GM19468 (cell line): ENCODE measurements at regions not wholly inside any gene's neighbourhood (a gene's known extent, or its start where the extent isn't known, plus 50 kb on each side); places are given as distances from the start of the nearest gene placed in this dataset.
"Not testable (repeated sequence)": the region's sequence is repeated elsewhere in the genome, so short reads cannot be mapped to it uniquely, and the experiment has no call there.

ENCODE experiments used
- ATAC-seq: cut with Tn5 transposase; IDR thresholded peaks from one replicate; pipeline ENCODE4 v1.9.1; 2021; ENCODE audit warnings: mild to moderate bottlenecking, moderate library complexity, moderate number of reproducible peaks; ENCODE audit not compliant: unreplicated experiment; ENCODE audit errors: extremely low read depth

DNA sequence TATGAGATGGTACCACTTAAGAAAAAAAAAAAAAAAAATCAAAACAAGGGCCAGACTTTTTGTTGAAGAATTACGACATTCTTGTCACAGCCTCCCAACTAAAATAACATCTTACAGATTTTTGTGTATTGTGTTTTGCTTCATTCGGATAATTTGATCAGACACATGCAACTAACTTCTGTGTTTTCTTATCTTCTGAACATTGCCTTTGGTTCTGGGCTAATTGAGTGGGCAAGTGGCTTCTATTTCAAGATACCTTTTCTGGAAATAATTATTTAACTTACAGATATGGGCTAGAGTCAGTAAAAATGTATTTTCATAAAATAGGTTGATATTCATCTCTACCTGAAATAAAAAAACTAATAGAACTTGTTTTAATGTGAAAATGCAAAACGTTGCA lies 165.1 kb downstream of the ANKRD7 start:
- no peak for ATAC-seq

- ATAC-seq: no peak
These were observed 179.7 kb downstream of the ANKRD7 start for GRCh38 chr7:118404211-118404610.

DNA sequence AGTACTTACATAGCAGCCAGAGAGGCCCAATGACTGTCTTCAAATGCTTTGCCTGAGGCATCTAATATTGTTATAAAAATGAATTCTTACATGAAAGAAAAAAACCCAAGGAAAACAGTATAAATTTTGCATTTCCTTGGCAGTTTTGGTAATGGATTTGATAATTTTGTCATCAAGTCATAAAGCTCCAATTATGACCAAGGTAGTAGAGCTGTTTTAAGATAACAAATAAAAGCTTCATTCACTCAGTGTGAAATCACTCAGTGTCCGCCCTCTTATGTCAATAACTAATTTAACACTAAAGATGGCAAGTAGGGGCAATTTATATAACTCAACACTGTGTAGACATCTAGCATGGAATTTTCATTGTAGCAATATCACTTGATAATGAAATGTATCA lies 193.9 kb downstream of the ANKRD7 start:
- ATAC-seq: no peak

- no peak for ATAC-seq
These were observed 196.4 kb downstream of the ANKRD7 start for GRCh38 chr7:118420888-118421287.

- no peak for ATAC-seq
These were observed 204.6 kb downstream of the ANKRD7 start for GRCh38 chr7:118429141-118429540.

DNA sequence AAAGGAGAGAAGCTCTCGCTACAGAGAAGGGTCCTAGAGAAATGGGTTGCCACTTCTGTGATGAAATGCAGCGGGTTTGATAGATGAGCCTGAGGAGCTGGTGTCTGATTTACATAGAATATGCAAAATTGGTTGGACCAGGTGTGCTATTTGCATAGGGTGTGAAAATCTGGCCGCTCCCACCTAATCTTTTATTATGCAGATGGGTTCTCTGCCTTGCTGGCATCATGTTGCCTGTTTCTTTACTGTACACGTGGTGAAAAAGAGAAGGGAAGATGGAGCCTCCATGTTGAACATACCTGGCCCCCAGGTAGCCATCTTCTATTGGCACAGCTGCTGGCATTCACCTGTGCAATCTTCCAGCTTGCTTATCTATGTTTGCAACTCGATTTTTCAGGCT lies 212.2 kb downstream of the ANKRD7 start:
- ATAC-seq: no peak

DNA sequence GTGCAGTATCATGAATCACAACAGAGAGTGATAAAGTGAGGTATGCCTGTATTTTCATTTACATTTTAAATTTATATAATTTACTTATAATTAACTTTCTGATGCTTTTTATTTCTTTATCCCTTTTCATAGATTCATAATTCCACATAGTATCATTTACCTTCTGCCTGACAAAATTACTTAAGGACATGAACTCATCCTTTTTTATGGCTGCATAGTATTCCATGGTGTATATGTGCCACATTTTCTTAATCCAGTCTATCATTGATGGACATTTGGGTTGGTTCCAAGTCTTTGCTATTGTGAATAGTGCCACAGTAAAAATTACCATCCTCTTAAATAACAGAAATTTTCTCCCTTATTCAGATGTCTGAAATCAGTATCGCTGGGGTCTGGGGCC lies 224.5 kb downstream of the ANKRD7 start:
- not testable (repeated sequence) for ATAC-seq

DNA sequence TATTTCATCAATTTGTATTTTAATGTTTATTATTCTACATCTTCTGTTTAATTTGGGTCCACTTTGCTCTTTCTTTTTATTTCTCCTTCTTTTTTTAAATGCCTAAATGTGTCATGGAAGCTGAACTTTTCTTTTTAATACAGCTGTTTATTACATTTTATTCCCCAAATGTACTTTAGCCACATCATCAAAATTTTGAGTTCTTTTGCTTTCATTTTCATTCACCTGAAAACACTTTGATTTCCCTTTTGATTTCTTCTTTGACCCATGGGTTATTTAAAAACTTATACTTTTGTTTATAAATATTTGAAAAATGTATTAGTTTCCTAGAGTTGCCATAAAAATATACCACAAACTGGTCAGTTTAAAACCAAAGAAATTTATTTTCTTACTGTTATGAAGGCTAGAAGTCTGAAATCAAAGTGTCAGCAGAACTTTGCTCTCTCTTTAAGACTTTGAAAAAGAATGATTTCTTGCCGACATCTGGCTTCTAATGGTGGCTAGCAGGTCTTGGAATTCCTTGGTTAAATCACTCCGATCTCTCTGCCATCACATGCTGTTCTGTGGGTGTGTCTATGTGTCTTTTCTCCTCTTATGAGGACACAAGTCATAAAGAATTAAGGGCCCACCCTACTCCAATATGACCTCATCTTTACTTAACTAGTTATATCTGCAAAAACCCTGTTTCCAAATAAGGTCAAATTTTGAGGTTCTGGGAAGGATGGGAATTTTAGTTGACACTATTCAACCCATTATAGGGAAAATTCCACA lies 225.5 kb downstream of the ANKRD7 start:
- ATAC-seq: no peak

DNA sequence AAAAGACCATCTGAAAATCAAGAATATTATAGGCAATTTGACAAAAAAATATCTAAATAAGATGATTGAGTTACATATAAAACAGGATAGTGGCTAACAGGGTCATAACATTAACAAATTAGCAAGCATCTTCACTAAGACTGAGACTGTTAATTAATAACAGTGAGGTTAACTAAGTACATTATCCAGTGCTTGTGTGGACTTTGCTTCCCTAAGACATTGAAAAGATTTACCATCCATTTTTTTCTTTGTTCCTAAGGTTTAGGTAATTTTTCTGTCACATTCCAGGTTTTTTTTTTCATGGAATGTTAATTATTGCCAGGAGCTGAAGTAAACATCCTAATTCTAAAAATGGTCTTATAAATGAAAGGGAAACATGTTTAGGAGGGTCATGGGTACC lies 227.6 kb downstream of the ANKRD7 start:
- no peak for ATAC-seq

DNA sequence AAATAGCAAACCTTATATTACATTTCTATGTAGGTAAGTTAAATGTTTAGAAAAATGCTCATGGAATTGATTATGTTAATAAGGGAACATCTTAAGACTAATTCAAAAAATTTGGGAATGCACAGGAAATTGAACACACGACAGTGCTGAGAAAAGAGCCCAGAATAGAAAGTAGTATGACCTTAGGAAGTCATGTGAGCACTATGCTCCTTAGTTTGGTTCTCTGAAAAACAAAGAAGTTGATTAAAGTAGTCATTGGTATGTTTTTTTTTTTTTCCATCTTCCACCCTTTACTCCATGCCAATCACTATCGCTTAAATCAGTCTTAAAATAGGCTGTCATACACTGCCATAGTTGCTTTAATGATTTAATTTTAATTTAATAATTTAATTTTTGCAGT lies 242.9 kb downstream of the ANKRD7 start:
- no peak for ATAC-seq

GRCh38 chr7:118472581-118472980 lies 248.1 kb downstream of the ANKRD7 start:
- no peak for ATAC-seq

DNA sequence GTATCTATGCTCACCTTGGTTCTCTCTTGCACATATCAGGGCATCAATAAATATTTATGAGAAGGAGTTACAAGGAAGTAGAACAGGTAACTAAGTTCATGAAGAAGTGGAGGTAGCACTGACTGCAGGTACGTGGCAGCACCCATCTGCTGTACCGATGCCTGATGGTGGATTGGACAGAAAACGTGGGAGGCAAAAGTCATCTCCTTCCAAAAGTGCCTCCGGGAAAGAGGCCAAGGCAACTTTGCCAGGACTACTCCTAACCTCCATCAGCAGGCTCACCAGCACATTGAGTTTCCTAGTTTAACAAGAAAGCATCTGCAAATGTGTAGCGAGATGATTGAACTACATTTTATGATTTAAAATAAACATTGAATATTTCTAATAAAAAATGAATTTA lies 248.8 kb downstream of the ANKRD7 start:
- no peak for ATAC-seq

DNA sequence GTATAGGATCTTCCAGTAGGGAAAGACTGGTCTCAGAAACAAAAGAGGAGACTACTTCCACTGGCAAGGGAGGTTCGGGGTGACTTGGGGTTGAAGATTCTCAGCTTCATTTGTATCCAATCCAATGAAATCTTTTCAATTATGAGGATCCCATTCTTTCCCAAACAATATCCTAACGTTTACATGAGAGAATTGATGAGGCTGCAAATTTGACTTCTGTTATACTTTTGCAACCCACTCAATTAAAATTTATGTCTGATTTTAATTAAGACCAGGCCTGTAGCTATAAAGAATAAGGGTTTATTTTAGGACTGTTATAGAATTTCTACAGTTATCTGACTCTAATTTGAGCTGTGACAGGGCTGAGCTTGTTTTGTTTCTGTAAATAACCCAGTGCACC lies 251.5 kb downstream of the ANKRD7 start:
- ATAC-seq: no peak

DNA sequence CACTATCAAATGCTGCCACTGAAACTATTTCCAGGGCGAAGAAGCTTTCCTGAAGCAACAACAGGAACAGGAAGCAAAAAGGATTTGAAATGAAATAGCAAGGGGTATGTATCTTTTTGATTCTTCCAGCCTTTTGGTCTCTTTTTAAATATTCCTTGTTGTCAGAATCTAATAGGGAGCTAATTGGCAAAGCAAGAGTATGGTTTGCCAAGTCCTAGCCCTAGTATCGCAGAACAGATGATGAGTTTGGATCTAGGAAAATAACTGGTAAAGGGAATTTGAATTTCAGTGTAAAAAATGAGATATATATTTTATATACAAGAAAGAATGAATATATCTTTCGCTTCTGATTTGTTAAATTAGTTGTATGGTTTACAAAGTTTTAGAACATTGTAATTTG lies 252.5 kb downstream of the ANKRD7 start:
- ATAC-seq: no peak

GRCh38 chr7:118478236-118478635 lies 253.7 kb downstream of the ANKRD7 start:
- ATAC-seq: no peak

DNA sequence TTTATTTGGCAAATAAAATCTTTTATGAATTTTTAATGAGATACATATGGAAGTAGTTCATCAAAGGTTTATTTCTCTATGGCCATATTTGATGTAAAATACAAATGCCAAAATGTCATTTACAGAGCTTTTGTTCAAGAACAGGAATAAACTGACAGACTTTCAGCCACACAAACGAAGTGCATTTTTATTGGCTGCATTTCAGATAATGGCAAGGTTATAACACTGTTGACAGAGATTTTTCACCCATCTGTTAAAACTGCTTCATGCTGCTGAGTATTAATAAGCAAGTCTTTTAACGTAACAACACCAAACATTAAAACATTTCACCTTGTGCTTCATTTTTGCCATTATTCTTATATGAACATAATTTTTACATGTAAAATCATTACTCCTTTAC lies 254.4 kb downstream of the ANKRD7 start:
- ATAC-seq: no peak

DNA sequence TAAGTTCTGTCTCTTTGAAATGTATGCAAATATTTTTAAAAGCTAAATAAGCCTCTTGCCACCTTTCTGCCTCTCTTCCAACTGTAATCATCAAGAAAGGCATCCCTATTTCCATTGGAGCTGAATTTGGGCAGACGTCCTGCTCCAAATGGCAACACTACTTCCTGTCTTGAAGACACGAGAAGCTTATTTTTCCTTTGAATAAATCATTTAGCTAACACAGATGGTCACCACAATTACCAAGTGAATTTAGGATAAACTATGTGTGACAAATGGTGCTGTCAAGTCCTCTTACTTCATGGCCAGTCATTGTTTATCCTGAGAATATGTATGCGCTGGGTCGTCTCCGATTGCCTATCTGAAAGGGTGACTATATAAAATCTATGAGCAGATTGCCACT lies 268.0 kb downstream of the ANKRD7 start:
- no peak for ATAC-seq

GRCh38 chr7:118496138-118496644 lies 271.7 kb downstream of the ANKRD7 start:
- no peak for ATAC-seq

DNA sequence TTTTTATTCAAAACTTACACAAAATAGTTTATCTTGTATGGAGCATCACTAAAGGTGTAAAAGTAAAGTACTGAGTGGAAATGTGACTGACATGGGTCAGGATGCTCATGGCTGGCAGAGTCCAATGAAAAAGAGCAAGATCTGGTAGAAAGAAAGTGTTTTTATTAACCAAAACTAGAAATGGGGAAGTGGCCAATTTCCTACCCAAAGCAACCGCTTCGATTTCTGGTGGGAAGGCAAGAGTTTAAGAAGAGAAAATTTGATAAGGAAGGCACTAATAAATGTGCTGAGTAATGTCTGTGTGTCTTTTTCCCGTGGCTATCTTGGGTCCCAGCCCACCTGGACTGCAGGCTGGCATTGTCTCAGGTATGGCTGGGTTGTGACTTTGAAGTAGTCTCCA lies 277.7 kb downstream of the ANKRD7 start:
- ATAC-seq: no peak

DNA sequence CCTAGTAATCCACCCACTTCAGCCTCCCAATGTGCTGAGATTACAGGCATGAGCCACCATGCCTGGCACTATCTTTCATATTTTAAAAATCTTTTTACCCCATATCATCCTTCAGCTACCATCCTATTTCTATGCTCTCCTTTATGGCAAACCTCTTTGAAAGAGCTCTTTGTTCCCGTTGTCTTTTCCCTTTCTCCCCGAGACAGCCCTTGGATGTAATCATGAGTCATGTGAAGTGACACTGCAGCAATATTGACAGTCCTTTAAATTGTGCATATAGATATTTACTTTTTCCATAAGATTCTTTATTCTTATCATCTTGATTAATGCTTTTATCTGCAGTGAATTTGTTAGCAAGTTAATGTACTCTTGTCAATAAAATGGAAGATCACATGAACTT lies 286.6 kb downstream of the ANKRD7 start:
- no peak for ATAC-seq

DNA sequence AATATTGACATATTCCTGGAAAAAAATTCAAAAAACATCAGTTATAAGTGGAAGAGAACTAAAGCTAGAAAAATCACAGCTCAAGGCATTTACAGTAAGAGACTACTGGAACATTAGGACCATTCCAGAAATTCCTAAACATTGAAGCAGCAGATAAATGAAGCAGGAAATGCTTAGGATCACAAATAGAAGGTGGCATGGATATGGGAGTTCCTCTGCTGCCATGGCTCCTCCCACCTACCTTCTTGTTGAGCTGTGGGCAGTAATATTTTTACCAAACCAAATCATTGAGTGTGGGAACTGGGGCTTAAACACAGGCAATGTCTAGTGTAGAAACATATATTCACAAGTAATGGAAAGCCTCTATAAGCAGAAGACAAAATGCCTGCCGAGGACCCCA lies 292.8 kb downstream of the ANKRD7 start:
- no peak for ATAC-seq

- ATAC-seq: no peak
These were observed 300.5 kb downstream of the ANKRD7 start for GRCh38 chr7:118525020-118525419.
